ENCODE measurements at regions not wholly inside any gene's neighbourhood (a gene's known extent, or its start where the extent isn't known, plus 50 kb on each side); places are given as distances from the start of the nearest gene placed in this dataset.

GRCh38 chr22:49092716-49093115, 735.0 kb downstream of the BRD1 start:
- no peak overlapping the region for H3K4me3 Mint-ChIP-seq
- ATAC-seq (ENCODE audit: low read depth) (no peak), DNase-seq (no peak)
- no peak overlapping the region for H3K4me3 ChIP-seq (ENCODE audit: control extremely low read depth in 1 of 5, extremely low read depth in 1 of 5, insufficient read depth in 1 of 5, low read depth in 2 of 5, low read length in 4 of 5)
- H3K27me3 ChIP-seq (replicated peaks in 1 of 4; ENCODE audit: control extremely low read depth in 1 of 4, control insufficient read depth in 3 of 4, insufficient read depth in 4 of 4, low read length in 3 of 4): no peaks in the 10 kb centered on the region
- no peak overlapping the region for H3K4me2 ChIP-seq (replicated peaks; ENCODE audit: low read depth, low read length, poor library complexity, severe bottlenecking)
- intact Hi-C loops (cut with micrococcal nuclease): no loop called here
- no peaks in the 10 kb centered on the region for H3K27me3 Mint-ChIP-seq
- no peak for TF ChIP-seq CTCF (IDR thresholded peaks at IDR 0.05)
- no peak for TF ChIP-seq EZH2 (IDR thresholded peaks at IDR 0.05; ENCODE audit: borderline replicate concordance, insufficient read depth, low read depth, low read length, poor library complexity, severe bottlenecking)
- H4K20me1 ChIP-seq (ENCODE audit: control insufficient read depth, insufficient read depth, low read length, poor library complexity, severe bottlenecking): no peaks in the 10 kb centered on the region
- no peaks in the 10 kb centered on the region for H3K79me2 ChIP-seq (ENCODE audit: control insufficient read depth, insufficient read depth, low read length)
- ChIA-PET POLR2A (no interaction called here), CTCF (no interaction called here)
- H3K27ac Mint-ChIP-seq: no peak overlapping the region
- no peak overlapping the region for H3K9ac ChIP-seq (ENCODE audit: low read length)
- peaks cover 0 to 14% of the 10 kb centered on the region in 2 donors for H3K4me1 ChIP-seq (ENCODE audit: control insufficient read depth in 2 of 2, insufficient read depth in 2 of 2, low read length in 2 of 2)
- H3K36me3 ChIP-seq (replicated peaks in 1 of 2; ENCODE audit: control extremely low read depth in 1 of 2, control insufficient read depth in 1 of 2, extremely low read depth in 1 of 2, insufficient read depth in 2 of 2, low read length in 1 of 2): no peaks in the 10 kb centered on the region
- H3K9me3 Mint-ChIP-seq (ENCODE audit: insufficient read depth): no peaks in the 10 kb centered on the region
- 90% methylated on average over 12 of the region's 15 CpGs for WGBS (ENCODE audit: insufficient coverage)
- H3K27ac ChIP-seq (ENCODE audit: low read length in 2 of 2): no peak overlapping the region
- H3K4me1 Mint-ChIP-seq: no peaks in the 10 kb centered on the region
- no peak overlapping the region for H2AFZ ChIP-seq (ENCODE audit: insufficient read depth, low read depth, low read length, poor library complexity, severe bottlenecking)
- peaks cover 0 to 10% (median 0%) of the 10 kb centered on the region in 3 donors for H3K9me3 ChIP-seq (ENCODE audit: control extremely low read depth in 1 of 3, control insufficient read depth in 2 of 3, insufficient read depth in 1 of 3, low read length in 2 of 3)

- 76% methylated on average over 12 of the region's 13 CpGs for WGBS (ENCODE audit: insufficient coverage)
- no peak overlapping the region for H3K4me3 ChIP-seq (ENCODE audit: control extremely low read depth in 1 of 5, extremely low read depth in 1 of 5, insufficient read depth in 1 of 5, low read depth in 2 of 5, low read length in 4 of 5)
- ATAC-seq (ENCODE audit: low read depth) (no peak), DNase-seq (no peak)
- H4K20me1 ChIP-seq (ENCODE audit: control insufficient read depth, insufficient read depth, low read length, poor library complexity, severe bottlenecking): no peaks in the 10 kb centered on the region
- H3K9ac ChIP-seq (ENCODE audit: low read length): no peak overlapping the region
- no peak overlapping the region for H3K4me2 ChIP-seq (replicated peaks; ENCODE audit: low read depth, low read length, poor library complexity, severe bottlenecking)
- intact Hi-C loops (cut with micrococcal nuclease): no loop called here
- H3K36me3 ChIP-seq (replicated peaks in 1 of 2; ENCODE audit: control extremely low read depth in 1 of 2, control insufficient read depth in 1 of 2, extremely low read depth in 1 of 2, insufficient read depth in 2 of 2, low read length in 1 of 2): no peaks in the 10 kb centered on the region
- TF ChIP-seq CTCF (IDR thresholded peaks at IDR 0.05): no peak
- TF ChIP-seq EZH2 (IDR thresholded peaks at IDR 0.05; ENCODE audit: borderline replicate concordance, insufficient read depth, low read depth, low read length, poor library complexity, severe bottlenecking): no peak
- H3K9me3 ChIP-seq (ENCODE audit: control extremely low read depth in 1 of 3, control insufficient read depth in 2 of 3, insufficient read depth in 1 of 3, low read length in 2 of 3): peaks cover 0 to 10% (median 0%) of the 10 kb centered on the region in 3 donors
- H3K4me1 Mint-ChIP-seq: no peaks in the 10 kb centered on the region
- no peak overlapping the region for H3K4me3 Mint-ChIP-seq
- H3K79me2 ChIP-seq (ENCODE audit: control insufficient read depth, insufficient read depth, low read length): no peaks in the 10 kb centered on the region
- no peak overlapping the region for H3K27ac ChIP-seq (ENCODE audit: low read length in 2 of 2)
- H3K27me3 ChIP-seq (replicated peaks in 1 of 4; ENCODE audit: control extremely low read depth in 1 of 4, control insufficient read depth in 3 of 4, insufficient read depth in 4 of 4, low read length in 3 of 4): no peaks in the 10 kb centered on the region
- no peaks in the 10 kb centered on the region for H3K9me3 Mint-ChIP-seq (ENCODE audit: insufficient read depth)
- no peak overlapping the region for H2AFZ ChIP-seq (ENCODE audit: insufficient read depth, low read depth, low read length, poor library complexity, severe bottlenecking)
- peaks cover 0 to 14% of the 10 kb centered on the region in 2 donors for H3K4me1 ChIP-seq (ENCODE audit: control insufficient read depth in 2 of 2, insufficient read depth in 2 of 2, low read length in 2 of 2)
- H3K27me3 Mint-ChIP-seq: no peaks in the 10 kb centered on the region
- POLR2A ChIA-PET: no interaction called here
- H3K27ac Mint-ChIP-seq: no peak overlapping the region
- CTCF ChIA-PET: no interaction called here
These were observed 735.6 kb downstream of the BRD1 start for GRCh38 chr22:49091917-49092545.
